ENCODE measurements at regions not wholly inside any gene's neighbourhood (a gene's known extent, or its start where the extent isn't known, plus 50 kb on each side); places are given as distances from the start of the nearest gene placed in this dataset.
"Not testable (repeated sequence)": the region's sequence is repeated elsewhere in the genome, so short reads cannot be mapped to it uniquely, and the experiment has no call there.

GRCh38 chr6:19722999-19723398, 114.2 kb upstream of the ID4 start:
- no peaks in the 10 kb centered on the region for H4K20me1 ChIP-seq (ENCODE audit: insufficient read depth, low read length)
- TF ChIP-seq EZH2phosphoT487 (IDR thresholded peaks at IDR 0.05; ENCODE audit: low read length), result no peak
- no peak for TF ChIP-seq EZH2 (optimal IDR thresholded peaks at IDR 0.05; ENCODE audit: low read depth, low read length)
- TF ChIP-seq CTCF (IDR thresholded peaks at IDR 0.05; ENCODE audit: low read length), result no peak
- H3K27me3 ChIP-seq (replicated peaks; ENCODE audit: insufficient read depth, low read length), result no peaks in the 10 kb centered on the region
- no peak overlapping the region for H3K9ac ChIP-seq (ENCODE audit: low read length)
- H2AFZ ChIP-seq (ENCODE audit: low read length), result no peak overlapping the region
- H3K36me3 ChIP-seq (replicated peaks; ENCODE audit: insufficient read depth, low read length), result no peaks in the 10 kb centered on the region
- no peak overlapping the region for H3K4me2 ChIP-seq (ENCODE audit: low read depth, low read length)
- no peaks in the 10 kb centered on the region for H3K9me2 ChIP-seq (replicated peaks; ENCODE audit: insufficient read depth, low read length)
- no peaks in the 10 kb centered on the region for H3F3A ChIP-seq (ENCODE audit: insufficient read depth, low read length)
- no peak for DNase-seq
- H3K27ac ChIP-seq (ENCODE audit: low read length), result no peak overlapping the region
- no peaks in the 10 kb centered on the region for H3K4me1 ChIP-seq (ENCODE audit: low read length)
- no peaks in the 10 kb centered on the region for H3K9me3 ChIP-seq (replicated peaks; ENCODE audit: insufficient read depth, low read length)
- no peak overlapping the region for H3K4me3 ChIP-seq (ENCODE audit: low read length)
- no peaks in the 10 kb centered on the region for H3K79me2 ChIP-seq (ENCODE audit: low read length)

DNA sequence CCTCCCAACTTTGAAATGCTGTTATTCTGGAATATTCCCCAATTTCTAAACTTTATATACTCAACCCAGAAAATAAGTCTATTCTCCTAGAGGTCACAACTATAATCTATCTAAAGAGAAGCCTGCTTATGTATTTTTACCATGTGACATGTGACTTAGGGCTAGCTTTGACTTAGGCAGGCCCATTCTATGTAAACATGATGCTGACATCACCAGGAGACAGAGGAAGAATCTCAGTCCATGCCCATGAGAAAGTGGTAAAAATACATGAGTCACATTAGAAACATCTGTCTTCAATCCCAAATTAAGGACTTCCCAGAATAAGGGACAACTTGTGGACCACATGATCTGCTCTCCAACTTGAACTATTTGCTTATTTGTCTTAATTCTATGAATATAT, 113.6 kb upstream of the ID4 start:
- Histone ChIP-seq H3K36me3 (replicated peaks; ENCODE audit: insufficient read depth, low read length) (no peaks in the 10 kb centered on the region), H3K27me3 (replicated peaks; ENCODE audit: insufficient read depth, low read length) (no peaks in the 10 kb centered on the region), H2AFZ (ENCODE audit: low read length) (no peak overlapping the region), H3K9me2 (replicated peaks; ENCODE audit: insufficient read depth, low read length) (no peaks in the 10 kb centered on the region), H3K9ac (ENCODE audit: low read length) (no peak overlapping the region), H3K27ac (ENCODE audit: low read length) (no peak overlapping the region), H4K20me1 (ENCODE audit: insufficient read depth, low read length) (no peaks in the 10 kb centered on the region), H3F3A (ENCODE audit: insufficient read depth, low read length) (no peaks in the 10 kb centered on the region), H3K9me3 (replicated peaks; ENCODE audit: insufficient read depth, low read length) (no peaks in the 10 kb centered on the region), H3K79me2 (ENCODE audit: low read length) (no peaks in the 10 kb centered on the region), H3K4me2 (ENCODE audit: low read depth, low read length) (no peak overlapping the region), H3K4me3 (ENCODE audit: low read length) (no peak overlapping the region), H3K4me1 (ENCODE audit: low read length) (no peaks in the 10 kb centered on the region)
- TF ChIP-seq CTCF (IDR thresholded peaks at IDR 0.05; ENCODE audit: low read length) (no peak), EZH2 (optimal IDR thresholded peaks at IDR 0.05; ENCODE audit: low read depth, low read length) (no peak), EZH2phosphoT487 (IDR thresholded peaks at IDR 0.05; ENCODE audit: low read length) (no peak)
- DNase-seq, result no peak

- H3K79me2 ChIP-seq (ENCODE audit: low read length); H3K27me3 ChIP-seq (replicated peaks; ENCODE audit: insufficient read depth, low read length); H3K4me3 ChIP-seq (ENCODE audit: low read length): not testable (repeated sequence)
These were observed 111.7 kb upstream of the ID4 start for GRCh38 chr6:19725436-19725835.

DNA sequence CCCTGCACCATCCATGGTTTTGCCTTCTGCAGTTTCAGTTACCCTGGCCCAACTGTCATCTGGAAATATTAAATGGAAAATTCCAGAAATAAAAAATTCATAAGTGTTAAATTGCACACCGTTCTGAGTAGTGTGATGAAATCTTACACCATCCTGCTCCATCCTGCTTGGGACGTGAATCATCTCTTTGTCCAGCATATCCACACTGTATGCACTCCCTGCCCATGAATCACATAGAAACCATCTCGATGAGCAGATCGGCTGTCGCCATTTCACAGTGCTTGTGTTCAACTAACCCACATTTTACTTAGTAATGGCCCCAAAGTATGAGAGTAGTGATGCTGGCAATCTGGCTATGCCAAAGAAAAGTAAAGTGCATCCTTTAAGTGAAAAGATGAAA, 105.9 kb upstream of the ID4 start:
- TF ChIP-seq CTCF (IDR thresholded peaks at IDR 0.05; ENCODE audit: low read length) (no peak), EZH2 (optimal IDR thresholded peaks at IDR 0.05; ENCODE audit: low read depth, low read length) (no peak), EZH2phosphoT487 (IDR thresholded peaks at IDR 0.05; ENCODE audit: low read length) (no peak)
- no peak overlapping the region for H3K9ac ChIP-seq (ENCODE audit: low read length)
- H3K9me3 ChIP-seq (replicated peaks; ENCODE audit: insufficient read depth, low read length), result no peaks in the 10 kb centered on the region
- H3F3A ChIP-seq (ENCODE audit: insufficient read depth, low read length), result no peaks in the 10 kb centered on the region
- no peak overlapping the region for H2AFZ ChIP-seq (ENCODE audit: low read length)
- no peaks in the 10 kb centered on the region for H3K9me2 ChIP-seq (replicated peaks; ENCODE audit: insufficient read depth, low read length)
- no peak overlapping the region for H3K4me3 ChIP-seq (ENCODE audit: low read length)
- H3K4me1 ChIP-seq (ENCODE audit: low read length), result no peaks in the 10 kb centered on the region
- H3K27me3 ChIP-seq (replicated peaks; ENCODE audit: insufficient read depth, low read length), result no peaks in the 10 kb centered on the region
- no peaks in the 10 kb centered on the region for H4K20me1 ChIP-seq (ENCODE audit: insufficient read depth, low read length)
- no peak overlapping the region for H3K27ac ChIP-seq (ENCODE audit: low read length)
- no peaks in the 10 kb centered on the region for H3K79me2 ChIP-seq (ENCODE audit: low read length)
- H3K36me3 ChIP-seq (replicated peaks; ENCODE audit: insufficient read depth, low read length), result no peaks in the 10 kb centered on the region
- DNase-seq, result no peak
- no peak overlapping the region for H3K4me2 ChIP-seq (ENCODE audit: low read depth, low read length)

More at GRCh38 chr6:19725436-19725835, 111.7 kb upstream of the ID4 start:
- H3K9me2 ChIP-seq (replicated peaks; ENCODE audit: insufficient read depth, low read length); H2AFZ ChIP-seq (ENCODE audit: low read length); H3K4me1 ChIP-seq (ENCODE audit: low read length); H3F3A ChIP-seq (ENCODE audit: insufficient read depth, low read length); H4K20me1 ChIP-seq (ENCODE audit: insufficient read depth, low read length); H3K36me3 ChIP-seq (replicated peaks; ENCODE audit: insufficient read depth, low read length); H3K9me3 ChIP-seq (replicated peaks; ENCODE audit: insufficient read depth, low read length); H3K27ac ChIP-seq (ENCODE audit: low read length); DNase-seq; H3K9ac ChIP-seq (ENCODE audit: low read length); H3K4me2 ChIP-seq (ENCODE audit: low read depth, low read length): not testable (repeated sequence)

Measured in MM.1S (cell line).